Esophagus squamous epithelium (tissue), 4 donors: ENCODE measurements at regions not wholly inside any gene's neighbourhood (a gene's known extent, or its start where the extent isn't known, plus 50 kb on each side); places are given as distances from the start of the nearest gene placed in this dataset.

ENCODE experiments used
- POLR2A ChIP-seq, 4 donors: fragments of 450-650 bp; IDR thresholded peaks; one replicate each; pipeline ENCODE4 v1.6.1; 2017; ENCODE audit warnings: antibody characterized with exemption in 4 of 4, mild to moderate bottlenecking in 4 of 4, moderate library complexity in 3 of 4
- TF ChIP-seq, protein P1 (sequence below), 6 experiments: fragments of 450-650 bp in 4 of 6; fragments of 200-600 bp in 2 of 6; sonication (generic) in 2 of 6; IDR thresholded peaks; one replicate each; pipeline ENCODE4 v1.5.1; 2016 to 2019; ENCODE audit warnings: antibody characterized with exemption in 6 of 6, mild to moderate bottlenecking in 4 of 6, moderate library complexity in 4 of 6

DNA sequence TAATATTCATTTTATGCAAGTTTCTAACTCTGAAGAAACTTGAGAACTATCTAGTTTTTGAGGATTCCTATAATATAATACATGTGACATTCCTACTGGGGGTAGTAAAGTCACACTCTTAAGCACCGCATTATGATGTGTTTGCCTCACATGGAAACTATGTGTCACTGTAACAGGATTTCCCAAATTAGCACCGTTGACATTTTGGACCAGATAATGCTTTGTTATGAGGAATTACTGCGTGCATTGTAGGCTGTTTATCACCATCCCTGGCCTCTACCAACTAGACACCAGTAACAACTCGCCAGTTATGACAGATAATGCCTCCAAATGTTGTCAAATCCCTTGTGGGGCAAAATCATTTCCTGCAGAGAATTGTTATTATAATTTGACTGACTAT is 267.8 kb downstream of the RAP2B start:
- TF ChIP-seq, protein P1, sequence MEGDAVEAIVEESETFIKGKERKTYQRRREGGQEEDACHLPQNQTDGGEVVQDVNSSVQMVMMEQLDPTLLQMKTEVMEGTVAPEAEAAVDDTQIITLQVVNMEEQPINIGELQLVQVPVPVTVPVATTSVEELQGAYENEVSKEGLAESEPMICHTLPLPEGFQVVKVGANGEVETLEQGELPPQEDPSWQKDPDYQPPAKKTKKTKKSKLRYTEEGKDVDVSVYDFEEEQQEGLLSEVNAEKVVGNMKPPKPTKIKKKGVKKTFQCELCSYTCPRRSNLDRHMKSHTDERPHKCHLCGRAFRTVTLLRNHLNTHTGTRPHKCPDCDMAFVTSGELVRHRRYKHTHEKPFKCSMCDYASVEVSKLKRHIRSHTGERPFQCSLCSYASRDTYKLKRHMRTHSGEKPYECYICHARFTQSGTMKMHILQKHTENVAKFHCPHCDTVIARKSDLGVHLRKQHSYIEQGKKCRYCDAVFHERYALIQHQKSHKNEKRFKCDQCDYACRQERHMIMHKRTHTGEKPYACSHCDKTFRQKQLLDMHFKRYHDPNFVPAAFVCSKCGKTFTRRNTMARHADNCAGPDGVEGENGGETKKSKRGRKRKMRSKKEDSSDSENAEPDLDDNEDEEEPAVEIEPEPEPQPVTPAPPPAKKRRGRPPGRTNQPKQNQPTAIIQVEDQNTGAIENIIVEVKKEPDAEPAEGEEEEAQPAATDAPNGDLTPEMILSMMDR (IDR thresholded peaks at IDR 0.05): no peak
- TF ChIP-seq POLR2A (IDR thresholded peaks at IDR 0.05): no peak
